ENCODE measurements at regions not wholly inside any gene's neighbourhood (a gene's known extent, or its start where the extent isn't known, plus 50 kb on each side); places are given as distances from the start of the nearest gene placed in this dataset.

DNA sequence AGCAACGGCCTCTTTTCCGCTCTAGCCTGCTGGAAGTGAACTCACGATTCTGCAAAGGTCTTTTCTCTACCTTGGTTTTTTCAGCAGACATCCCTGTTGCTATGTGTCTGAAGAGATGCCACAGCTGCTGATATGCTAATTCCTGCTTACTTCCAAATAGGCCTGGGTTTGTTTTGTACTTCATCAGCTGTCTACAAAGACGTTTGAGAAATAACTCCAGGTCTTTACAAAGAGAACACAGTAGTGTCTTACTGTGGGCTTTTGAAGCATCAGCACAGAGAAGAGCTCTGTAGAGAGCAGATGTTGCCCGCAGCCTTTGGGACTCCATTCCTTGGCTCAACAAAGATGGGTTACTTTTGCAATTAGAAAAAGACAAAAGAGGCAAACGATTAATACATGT, 1366.5 kb downstream of the AACS start:
- no peaks in the 10 kb centered on the region for H4K20me1 ChIP-seq (ENCODE audit: control insufficient read depth, insufficient read depth, insufficient read length)
- Mint-ChIP-seq H3K4me1 (peaks cover 8 to 11% of the 10 kb centered on the region in 2 experiments), H3K4me3 (no peak overlapping the region), H3K27ac (no peak overlapping the region; a peak in 1 of 7 replicates), H3K9me3 (peaks cover 4 to 7% of the 10 kb centered on the region in 2 experiments; a peak in 4 of 5 replicates), H3K27me3 (ENCODE audit: low read depth) (no peaks in the 10 kb centered on the region), H3K36me3 (ENCODE audit: insufficient read depth in 1 of 3, low read depth in 3 of 3) (peaks cover 0 to 5% (median 0%) of the 10 kb centered on the region in 3 experiments; a peak in 3 of 7 replicates)
- H2BK20ac ChIP-seq (ENCODE audit: low read depth, low read length, poor library complexity, severe bottlenecking), result no peak overlapping the region
- no peak overlapping the region for H3K9ac ChIP-seq (ENCODE audit: extremely low read depth, insufficient read length, low read length)
- H3K79me1 ChIP-seq (ENCODE audit: insufficient read depth, low read depth, low read length, poor library complexity, severe bottlenecking), result no peaks in the 10 kb centered on the region
- TF ChIP-seq, protein P1, sequence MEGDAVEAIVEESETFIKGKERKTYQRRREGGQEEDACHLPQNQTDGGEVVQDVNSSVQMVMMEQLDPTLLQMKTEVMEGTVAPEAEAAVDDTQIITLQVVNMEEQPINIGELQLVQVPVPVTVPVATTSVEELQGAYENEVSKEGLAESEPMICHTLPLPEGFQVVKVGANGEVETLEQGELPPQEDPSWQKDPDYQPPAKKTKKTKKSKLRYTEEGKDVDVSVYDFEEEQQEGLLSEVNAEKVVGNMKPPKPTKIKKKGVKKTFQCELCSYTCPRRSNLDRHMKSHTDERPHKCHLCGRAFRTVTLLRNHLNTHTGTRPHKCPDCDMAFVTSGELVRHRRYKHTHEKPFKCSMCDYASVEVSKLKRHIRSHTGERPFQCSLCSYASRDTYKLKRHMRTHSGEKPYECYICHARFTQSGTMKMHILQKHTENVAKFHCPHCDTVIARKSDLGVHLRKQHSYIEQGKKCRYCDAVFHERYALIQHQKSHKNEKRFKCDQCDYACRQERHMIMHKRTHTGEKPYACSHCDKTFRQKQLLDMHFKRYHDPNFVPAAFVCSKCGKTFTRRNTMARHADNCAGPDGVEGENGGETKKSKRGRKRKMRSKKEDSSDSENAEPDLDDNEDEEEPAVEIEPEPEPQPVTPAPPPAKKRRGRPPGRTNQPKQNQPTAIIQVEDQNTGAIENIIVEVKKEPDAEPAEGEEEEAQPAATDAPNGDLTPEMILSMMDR (conservative IDR thresholded peaks at IDR 0.05), result no peak
- H3K27me3 ChIP-seq (ENCODE audit: insufficient read depth, low read length), result no peaks in the 10 kb centered on the region
- no peak for DNase-seq
- no peak overlapping the region for H2BK5ac ChIP-seq (ENCODE audit: insufficient read length, low read length)
- no peak overlapping the region for H2AFZ ChIP-seq (ENCODE audit: low read length)
- H3K4me1 ChIP-seq (ENCODE audit: insufficient read depth, low read length), result no peaks in the 10 kb centered on the region
- no CpG with 5 or more reads among the region's 6 CpGs for WGBS (ENCODE audit: extremely low coverage, insufficient read length, low lambda C conversion rate)
- H2BK15ac ChIP-seq (ENCODE audit: low read depth, low read length), result no peak overlapping the region
- no peak overlapping the region for H3K56ac ChIP-seq (ENCODE audit: insufficient read length, low read depth, low read length)
- H3K14ac ChIP-seq (ENCODE audit: insufficient read depth, low read length), result no peak overlapping the region
- H3K79me2 ChIP-seq (ENCODE audit: insufficient read depth, low read length), result no peaks in the 10 kb centered on the region
- no peak overlapping the region for H3K27ac ChIP-seq (ENCODE audit: insufficient read length, low read depth, low read length)
- H3K18ac ChIP-seq (ENCODE audit: insufficient read length, low read depth, low read length), result no peak overlapping the region
- no peak overlapping the region for H2BK12ac ChIP-seq (ENCODE audit: insufficient read length, low read depth, low read length)
- H3K4me2 ChIP-seq (ENCODE audit: insufficient read depth, insufficient read length, low read length), result no peak overlapping the region
- no peak overlapping the region for H4K8ac ChIP-seq (replicated peaks; ENCODE audit: insufficient read length, low read depth, low read length)
- no peak overlapping the region for H4K91ac ChIP-seq (ENCODE audit: insufficient read length, low read depth, low read length)
- H3K23ac ChIP-seq (ENCODE audit: insufficient read length, low read depth, low read length), result no peak overlapping the region
- H2BK120ac ChIP-seq (ENCODE audit: low read depth, low read length, poor library complexity, severe bottlenecking), result no peak overlapping the region
- H3K9me3 ChIP-seq (ENCODE audit: control insufficient read depth, low read depth, low read length), result no peaks in the 10 kb centered on the region
- no peak overlapping the region for H3K4ac ChIP-seq (ENCODE audit: low read depth, low read length)
- no peak overlapping the region for H3T11ph ChIP-seq (ENCODE audit: low read length)
- H3K23me2 ChIP-seq (ENCODE audit: insufficient read length, low read depth, low read length, poor library complexity, severe bottlenecking), result no peaks in the 10 kb centered on the region
- no peak overlapping the region for H2AK5ac ChIP-seq (ENCODE audit: insufficient read length, low read length)
- H4K5ac ChIP-seq (ENCODE audit: insufficient read length, low read depth, low read length), result no peak overlapping the region

Measured in H9 (cell line).